CD4-positive, alpha-beta T cell treated with Interleukin-1 beta for 1 hour (primary cell): ENCODE measurements at regions not wholly inside any gene's neighbourhood (a gene's known extent, or its start where the extent isn't known, plus 50 kb on each side); places are given as distances from the start of the nearest gene placed in this dataset.
"Not testable (repeated sequence)": the region's sequence is repeated elsewhere in the genome, so short reads cannot be mapped to it uniquely, and the experiment has no call there.

Experiments used
- DNase-seq, 2 donors: peaks; one replicate each; pipeline ENCODE4 v3.0.0-alpha.2; 2020 to 2022

DNA sequence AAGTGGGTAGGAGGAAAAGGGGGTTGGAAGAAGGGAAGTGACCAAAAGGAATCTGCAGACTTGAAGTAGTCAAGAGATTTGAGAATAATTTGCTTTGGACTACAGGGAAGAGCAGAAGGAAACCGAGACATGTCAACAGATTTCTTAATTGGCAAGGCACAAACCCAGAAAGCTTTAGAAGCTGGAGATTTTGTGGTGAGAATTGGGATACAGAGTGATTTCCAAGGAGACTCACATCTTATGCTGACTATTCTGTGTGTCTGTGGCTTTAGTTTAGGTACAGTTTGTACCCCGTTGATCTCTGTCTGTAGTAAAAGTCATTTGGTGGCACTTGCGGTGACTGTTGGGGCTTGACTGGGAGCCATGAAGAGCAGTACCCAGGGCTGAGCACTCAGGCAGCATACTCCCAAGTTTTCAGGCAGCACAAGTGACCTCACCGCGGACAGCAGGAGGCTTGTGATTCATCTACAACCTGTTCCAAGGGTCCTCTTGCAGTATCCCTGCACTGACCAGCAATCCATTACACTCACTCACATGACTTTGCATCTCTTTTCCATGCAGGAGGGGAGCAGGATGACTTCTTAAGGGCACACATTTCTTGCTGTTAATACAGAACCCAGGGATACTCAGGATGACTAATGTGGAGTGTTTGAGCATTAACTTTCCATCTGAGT lies 97.1 kb upstream of the TNP1 start:
- DNase-seq, result no peak

DNA sequence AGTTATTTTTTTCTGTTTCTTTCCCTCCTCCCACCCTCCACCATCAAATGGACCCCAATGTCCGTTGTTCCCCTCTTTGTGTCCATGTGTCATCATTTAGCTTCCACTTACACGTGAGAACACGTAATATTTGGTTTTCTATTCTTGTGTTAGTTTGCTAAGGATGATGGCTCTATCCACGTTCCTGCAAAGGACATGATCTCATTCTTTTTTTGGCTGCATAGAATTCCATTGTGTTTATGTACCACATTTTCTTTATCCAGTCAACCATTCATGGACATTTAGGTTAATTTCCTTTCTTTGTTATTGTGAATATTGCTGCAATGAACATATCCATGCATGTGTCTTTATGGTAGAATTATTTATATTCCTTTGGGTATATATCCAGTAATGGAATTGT lies 91.3 kb upstream of the TNP1 start:
- DNase-seq, result no peak

DNA sequence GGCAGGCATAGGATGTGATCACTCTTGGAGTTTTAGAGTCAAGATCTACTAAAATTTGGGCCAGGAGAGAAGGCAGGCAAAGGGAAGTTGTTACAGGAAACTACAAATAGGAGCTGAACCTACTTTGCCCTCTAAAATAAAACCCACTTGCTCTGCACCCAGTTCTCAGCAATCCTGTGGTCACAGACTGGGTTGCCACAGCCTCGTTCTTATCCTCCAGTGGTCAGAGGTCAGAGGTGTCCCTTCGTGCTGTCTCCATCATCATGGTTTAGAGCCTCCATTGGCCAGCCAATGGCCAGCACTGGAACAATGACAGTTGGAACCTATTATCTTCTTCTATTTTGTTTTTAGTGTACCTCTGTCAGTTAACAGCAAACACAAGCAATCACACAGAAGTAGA lies 90.7 kb upstream of the TNP1 start:
- DNase-seq, result no peak

DNA sequence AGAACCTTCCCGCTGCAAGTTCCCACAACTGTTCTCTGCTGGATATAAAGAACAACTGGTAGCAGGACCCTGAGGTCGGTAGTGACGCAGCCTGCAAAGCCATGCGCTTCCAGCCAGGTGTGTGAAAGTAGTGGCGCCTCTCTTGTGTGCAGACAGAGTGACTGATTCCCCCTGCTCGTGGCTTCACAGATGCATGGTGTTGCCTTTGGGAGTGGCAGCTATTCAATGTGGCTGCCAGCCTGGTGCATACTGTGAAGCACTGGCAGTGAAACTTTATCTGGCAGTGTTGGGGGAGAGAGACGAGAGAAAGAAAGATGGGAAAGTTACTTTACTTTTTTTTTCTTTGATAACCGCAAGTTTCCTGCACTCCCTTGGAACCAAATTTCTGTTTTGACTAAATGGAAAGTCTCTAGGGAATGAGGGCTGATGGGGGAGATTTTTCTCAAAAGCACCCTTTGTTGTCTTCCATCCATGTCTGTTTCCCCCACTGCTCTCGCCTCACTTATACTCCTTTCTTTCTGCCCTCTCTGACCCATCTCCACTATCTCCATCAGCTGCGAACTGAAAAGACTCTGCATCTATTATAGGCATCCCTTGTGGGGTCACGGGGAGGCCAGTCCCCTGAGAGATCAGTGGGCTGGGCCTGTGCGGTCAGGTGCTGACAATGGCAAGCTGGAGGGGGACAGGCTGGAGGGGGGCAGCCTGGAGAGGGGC lies 90.0 kb upstream of the TNP1 start:
- no peak for DNase-seq

DNA sequence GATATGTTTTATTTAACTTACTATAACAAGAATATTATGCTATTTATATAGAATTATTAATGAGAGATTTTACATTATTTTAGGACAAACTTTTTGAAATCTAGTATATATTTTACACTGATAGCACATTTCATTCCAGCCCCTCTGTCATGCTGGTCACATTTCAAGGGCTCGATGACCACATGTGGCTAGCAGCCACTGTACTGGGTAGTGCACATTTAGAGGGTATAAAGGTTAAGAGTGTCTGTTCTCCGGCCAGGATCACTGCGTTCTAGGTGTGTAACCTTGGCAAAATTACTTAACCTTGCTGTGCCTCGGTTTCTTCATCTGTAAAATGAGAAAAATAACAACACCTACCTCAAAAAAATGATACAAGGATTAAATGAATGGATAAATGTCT lies 87.2 kb upstream of the TNP1 start:
- no peak for DNase-seq

DNA sequence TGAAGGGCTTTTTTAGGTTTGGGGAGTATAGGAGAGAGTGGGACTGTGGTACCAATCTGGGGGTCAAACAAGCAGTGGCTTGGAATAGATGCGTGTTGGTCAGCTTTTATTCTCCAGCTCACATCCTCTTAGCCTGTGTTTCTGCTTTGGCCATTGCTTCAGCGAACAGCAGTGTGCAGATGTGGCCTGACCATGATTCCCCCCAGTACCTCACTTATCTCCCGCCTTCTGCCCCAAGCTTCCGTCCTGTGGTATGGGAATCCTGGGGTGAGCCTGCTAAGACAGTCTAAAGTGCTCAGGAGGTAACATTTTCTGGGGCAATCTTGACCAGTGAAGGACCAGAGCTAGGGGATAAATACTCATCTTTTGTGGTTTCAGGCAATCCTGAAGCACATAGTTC lies 84.9 kb upstream of the TNP1 start:
- no peak for DNase-seq

DNA sequence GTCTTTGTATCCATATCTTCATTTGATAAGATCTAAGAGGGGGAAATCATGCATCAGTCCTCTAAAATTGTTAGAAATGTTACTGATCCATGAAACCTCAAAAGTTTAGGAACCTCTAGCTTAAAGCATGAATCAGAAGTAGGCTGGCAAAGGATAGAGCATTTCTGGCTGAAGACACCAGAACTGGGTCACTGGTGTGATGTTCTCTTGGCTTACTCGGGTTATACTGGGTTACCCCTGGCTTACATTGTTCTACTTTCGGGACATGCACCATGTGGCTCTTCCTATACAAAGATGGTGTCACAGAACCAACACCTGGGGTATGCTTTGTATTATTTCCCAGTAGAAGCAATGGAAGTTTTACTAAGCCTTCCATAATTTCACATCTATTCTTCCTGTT lies 83.2 kb upstream of the TNP1 start:
- DNase-seq, result no peak

DNA sequence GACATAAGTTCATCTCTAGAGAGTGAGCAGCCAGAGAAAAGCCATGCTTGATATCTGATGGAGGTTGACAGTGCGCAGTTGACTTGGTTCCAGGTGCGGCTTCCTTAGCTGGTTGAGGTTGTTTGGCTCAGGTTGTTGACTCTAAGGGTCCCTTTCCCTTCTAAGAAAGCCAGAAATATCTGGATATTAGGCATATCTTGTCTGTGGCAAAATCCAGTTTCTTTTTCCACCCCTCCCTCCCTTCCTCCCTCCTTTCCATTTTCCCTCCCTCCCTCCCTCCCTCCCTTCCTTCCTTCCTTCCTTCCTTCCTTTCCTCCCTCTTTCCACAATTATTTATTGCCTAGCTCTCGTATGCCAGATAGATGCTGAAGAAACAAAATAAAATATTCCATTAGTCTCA lies 82.6 kb upstream of the TNP1 start:
- DNase-seq, result no peak

DNA sequence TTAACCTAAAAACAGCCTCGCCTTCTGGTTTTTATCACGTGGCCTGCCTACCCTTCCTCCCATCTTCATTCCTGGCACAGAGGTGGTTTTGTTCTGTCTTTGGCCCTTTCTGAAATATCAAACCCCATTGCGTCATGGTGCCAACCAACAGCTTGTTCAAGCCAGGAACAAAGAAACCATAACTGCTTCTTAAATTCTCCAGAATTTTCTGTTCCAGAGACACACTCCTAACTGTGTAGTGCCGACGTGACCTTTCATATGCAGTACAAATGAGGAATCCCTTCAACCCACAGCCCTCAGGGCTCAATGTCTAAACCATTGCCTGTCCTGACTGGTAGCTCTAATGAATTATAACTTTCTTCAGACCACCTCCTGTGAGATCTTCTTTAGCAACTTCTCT lies 82.2 kb upstream of the TNP1 start:
- no peak for DNase-seq

DNA sequence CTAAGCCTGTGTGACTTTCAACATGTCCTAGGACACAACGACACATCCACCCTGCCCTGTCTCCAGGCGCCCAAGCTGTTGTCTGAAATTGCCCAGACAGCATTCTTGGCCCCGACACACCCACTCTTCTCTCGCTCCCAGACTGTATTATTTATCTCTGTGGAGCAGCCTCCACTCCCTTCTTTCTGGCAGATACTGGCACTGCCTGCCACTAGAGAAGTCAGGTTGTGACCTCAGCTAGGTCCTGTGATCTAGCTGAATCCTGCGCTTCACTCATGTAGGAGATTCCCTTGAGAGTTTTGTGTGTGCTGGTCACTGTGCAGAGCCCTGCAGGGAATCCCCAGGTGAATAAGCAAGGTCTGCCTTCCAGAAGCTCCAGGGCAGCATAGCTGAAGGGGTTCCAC lies 77.1 kb upstream of the TNP1 start:
- DNase-seq, result no peak

DNA sequence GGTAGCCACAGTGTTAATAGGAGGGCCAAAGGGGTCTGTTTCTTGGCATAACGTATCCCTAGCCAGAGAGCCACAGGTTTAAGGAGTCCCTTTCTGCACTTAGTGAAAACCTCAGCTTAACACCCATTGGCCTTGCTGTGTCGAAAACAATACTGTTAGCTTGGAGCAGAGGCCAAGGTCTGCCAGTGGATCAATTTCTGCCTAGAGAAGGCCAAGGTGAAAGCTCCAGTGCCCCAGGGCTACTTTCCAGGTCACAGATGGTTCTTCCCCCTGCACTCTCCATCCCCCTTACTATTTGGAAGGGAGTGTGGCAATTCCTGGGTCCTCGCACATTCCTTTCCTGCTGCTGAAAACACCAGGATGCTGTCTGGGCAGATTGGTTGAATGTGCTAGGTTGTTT lies 74.8 kb upstream of the TNP1 start:
- DNase-seq, result no peak

DNA sequence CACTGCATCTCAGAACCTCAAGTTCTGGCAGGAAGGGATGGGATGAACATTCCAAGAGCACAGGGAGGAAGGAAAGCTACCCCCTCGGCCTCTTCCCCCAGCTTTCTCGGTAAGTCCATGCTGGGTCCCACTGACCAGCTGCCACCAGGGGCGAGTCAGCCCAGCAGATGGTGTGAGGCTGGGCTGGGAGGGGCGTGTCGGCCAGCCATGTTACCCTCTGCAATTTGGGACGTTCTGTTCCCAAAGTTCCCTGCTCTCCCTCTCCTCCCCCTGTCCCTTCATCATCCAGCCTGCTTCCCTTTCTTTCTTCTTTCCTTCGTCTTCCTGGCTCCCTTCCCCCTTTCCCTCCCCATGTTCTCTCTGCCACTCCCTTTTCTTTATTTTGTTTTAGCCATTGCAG lies 74.3 kb upstream of the TNP1 start:
- no peak for DNase-seq

DNA sequence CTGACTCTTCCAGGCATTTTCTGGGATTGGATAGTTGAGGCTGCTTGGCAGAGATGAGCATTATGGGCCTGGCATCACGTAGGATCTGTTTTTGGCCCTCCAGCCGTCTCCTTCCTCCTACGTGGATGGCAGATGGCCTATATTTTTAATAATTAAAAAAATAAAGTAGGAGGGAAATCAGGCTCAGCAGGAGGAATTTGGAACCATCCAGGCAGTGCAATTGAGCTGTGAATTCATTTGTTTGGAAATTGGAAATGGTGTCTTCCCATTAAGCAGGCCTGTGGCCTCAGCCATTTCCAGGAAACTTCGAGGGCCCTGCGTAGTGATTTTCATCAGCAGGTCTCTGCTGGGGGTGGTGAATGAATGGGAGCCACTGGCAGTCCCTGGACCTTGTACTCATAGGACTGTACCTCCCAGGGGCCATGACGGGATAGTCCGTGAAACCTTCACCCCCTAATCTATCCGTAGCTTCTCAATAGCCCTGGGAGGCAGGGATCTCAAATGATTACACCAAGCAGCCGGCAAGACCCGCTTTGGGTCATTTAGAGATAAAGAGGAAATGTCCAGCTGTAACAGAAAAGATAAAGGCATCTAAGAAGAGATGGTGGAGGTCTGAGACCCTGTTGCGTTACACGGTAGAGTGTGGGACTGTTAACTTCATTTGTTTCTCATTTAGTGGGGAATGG lies 73.1 kb upstream of the TNP1 start:
- DNase-seq, result no peak

DNA sequence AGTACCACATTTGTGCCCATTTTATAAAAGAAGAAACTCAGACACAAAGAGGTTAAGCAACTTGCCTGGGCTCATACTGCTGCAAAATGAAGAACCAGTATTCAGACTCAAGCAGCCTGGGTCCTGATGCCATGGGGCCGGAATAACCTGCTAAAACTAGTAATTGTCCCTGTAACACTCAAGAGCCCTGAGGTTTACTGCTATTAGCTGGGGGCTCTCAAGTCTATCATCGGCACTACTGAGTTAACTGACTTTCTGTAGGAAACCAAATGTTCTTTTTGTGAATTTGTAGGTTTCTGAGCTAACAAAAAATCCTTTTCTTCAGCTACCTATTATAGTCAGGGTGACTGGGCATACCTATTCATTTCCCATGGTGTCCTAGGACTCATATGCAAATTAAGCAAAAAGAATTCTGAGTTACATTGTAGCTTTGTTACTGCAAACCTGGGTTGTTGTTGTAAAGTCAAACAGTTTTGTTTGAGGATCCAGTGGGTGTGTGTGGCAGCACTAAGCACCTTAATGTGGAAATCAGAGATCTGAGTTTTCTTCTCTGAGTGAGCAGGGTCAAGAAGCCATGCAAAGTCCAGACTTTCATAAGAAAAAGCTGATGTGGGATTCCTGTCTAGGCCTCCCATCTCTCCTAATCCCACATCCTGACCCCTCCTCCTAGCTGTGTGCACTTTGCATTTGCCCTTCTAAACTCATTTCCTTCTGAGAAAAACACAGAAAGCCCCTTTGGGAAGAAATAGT lies 72.4 kb upstream of the TNP1 start:
- DNase-seq, result no peak

DNA sequence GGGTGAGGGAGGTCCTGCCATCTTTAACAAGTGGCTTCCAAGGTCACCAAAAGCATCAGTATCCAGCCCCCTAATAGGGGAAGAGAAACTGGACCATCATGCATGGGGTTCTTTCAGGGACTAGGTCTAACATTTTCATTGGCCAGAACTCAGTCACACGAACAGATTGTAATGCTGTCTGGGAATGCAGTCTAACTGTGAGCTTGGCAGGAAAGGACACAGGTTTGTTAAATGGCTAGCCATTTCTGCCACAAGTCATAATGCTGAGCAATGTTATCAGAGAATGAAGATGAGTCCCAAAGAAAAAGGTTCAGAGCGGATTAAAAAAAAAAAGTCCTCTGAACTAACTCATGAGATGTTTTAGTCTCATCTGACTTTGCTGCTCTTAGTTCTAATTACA lies 70.9 kb upstream of the TNP1 start:
- DNase-seq, result no peak

DNA sequence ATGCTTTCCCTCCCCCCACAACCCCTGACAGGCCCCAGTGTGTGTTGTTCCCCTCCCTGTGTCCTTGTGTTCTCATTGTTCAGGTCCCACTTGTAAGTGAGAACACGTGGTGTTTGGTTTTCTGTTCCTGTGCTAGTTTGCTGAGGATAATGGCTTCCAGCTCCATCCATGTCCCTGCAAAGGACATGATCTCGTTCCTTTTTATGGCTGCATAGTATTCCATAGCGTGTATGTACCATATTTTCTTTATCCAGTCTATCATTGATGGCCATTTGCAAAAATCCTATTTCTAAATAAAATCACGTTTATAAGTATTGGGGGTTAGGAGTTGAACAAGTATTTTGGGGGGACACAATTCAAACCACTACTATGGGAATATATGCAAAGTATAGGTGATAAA lies 69.5 kb upstream of the TNP1 start:
- not testable (repeated sequence) for DNase-seq

DNA sequence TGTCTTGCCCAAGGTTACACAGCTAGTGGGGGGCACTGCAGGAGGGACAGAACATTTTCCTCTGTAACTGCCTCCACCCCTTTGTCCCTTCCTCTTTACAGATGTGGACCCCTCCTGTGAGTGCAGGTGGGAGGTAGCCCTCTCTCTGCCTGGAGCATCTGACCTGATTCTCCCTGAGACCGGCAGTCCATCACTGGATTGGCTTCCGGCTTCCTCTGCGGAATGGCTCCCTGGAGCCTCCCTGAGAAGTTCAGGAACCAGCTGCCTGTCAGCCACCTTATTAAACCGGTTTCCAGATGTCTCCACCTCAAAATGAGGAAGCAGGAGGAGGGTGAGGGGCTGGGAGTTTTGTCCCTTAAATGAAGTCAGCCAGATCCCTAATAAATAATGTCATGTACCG lies 67.3 kb upstream of the TNP1 start:
- DNase-seq, result no peak

DNA sequence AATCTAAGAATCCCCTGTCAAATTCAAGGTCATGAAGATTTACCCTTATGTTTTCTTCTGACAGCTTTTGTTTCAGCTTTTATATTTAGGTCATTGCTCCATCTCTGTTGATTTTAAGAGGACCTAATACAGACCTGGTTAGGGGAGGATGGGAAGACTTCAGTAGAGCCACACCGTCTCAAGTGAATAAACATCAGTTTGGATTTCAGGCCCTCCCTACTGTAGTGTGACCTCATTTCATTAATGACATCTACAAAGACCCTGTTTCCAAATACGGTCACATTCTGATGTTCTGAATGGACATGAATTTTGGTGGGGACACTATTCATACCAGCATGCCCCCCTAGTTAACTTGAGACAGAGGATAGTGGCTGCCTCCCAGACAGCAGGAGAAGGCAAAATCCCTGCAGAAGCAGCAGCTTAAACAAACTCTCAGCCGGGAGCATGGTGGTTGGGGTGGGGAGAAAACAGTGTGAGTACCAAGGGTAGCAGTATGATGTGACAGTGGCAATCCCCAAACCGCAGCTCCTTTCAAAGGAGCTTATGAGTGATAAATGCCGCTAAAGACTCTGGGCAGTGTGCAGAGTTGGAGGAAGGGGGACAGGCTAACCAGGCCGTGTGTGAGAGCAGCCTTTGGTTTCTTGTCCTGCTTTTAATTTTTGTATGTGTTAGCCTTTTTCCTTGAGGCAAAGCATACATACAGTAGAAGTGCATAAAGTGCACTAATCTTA lies 65.9 kb upstream of the TNP1 start:
- DNase-seq, result no peak

DNA sequence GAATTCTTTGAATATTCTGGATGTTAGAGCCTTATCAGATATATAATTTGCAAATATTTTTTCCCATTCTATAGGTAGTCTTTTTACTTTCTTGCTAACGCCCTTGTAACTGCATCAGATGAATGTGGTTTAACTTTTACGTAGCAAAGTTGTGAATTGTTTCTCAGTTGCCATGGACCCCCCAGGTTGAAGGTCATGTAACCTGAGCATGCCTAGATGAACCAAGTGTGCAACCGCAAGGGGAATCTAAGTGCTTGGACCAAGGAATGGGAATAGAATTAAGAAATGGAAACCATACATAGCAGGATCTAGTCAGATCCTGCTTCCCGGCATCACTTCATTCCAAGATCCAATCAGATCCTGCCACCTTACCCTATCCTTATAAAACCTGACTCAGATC lies 65.1 kb upstream of the TNP1 start:
- DNase-seq, result no peak

DNA sequence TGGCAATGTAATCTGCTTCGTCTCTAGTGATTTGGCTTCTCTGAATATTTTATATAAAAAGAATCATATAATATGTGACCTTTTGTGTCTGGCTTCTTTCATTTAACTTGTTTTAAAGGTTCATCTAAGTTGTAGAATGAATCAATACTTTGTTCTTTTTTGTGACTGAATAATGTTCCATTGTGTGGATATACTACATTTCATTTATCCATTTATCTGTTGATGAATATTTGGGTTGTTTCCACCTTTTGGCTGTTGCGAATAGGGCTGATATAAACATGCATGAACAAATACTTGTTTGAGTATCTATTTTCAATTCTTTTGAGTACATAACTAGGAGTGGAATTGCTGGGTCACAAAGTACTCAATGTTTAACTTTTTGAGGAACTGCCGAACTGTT lies 63.8 kb upstream of the TNP1 start:
- DNase-seq, result no peak

DNA sequence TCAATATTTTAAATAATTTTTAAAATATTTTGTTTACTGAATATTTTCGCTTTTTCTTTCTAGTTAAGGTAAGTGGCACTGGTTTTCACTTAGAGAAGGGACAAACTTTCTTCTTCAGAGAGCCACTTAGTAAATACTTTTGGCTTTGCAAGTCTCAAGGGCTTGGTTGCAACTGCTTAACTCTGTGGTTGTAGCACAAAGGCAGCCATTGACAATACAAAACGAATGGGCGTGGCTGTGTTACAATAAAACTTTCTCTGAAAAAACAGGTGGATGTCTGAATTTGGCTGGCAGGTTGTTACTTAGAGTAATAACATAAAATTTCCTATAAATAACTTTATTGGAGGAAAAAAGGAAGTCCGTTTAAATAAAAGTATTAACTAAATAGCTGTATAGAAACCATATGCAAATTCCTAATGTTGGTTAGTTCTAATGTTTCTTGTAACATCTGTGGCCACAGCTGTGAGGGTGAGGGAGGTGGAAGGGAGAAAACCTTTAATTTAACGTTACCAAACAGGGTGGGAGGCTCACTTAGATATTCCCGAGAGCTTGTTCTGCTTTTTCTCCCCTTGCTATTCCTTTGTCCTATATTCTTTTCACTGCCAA lies 62.4 kb upstream of the TNP1 start:
- DNase-seq, result no peak

DNA sequence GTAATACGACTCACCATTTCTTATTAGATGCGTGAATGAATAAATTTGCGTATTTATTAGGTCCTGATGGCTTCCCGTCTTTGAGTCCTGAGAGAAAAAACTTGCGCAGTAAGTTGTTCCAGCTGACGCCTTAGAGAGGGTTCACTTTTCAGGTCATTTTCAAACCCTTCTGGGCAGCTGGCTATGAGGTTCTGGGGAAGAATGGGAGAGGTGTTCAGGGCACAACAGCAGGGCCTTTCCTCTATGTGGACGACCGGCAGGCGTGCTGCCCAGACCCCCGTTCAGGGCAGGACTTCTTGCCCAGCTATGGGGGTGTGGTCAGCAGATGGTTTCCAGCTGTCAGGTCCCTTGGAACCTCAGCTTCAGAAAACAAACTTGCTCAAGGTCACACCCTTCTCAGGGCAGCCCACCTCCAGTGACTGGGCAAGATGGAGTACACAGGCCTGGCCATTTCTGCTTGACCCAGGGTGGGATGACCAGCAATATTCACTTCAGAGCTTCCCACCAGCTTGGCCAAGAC lies 61.1 kb upstream of the TNP1 start:
- no peak for DNase-seq
